Esophagus muscularis mucosa (tissue), 4 donors: ENCODE measurements at regions not wholly inside any gene's neighbourhood (a gene's known extent, or its start where the extent isn't known, plus 50 kb on each side); places are given as distances from the start of the nearest gene placed in this dataset.

Experiments
- DNase-seq: peaks from one replicate; pipeline ENCODE4 v3.0.0-alpha.2; 2017; ENCODE audit errors: extremely low spot score
- H3K27ac ChIP-seq, 4 donors: fragments of 200-600 bp; sonication (generic); replicated peaks in 1 of 4; 1 replicate in 3 of 4; 2 replicates in 1 of 4; pipeline ENCODE4 v1.5.1; 2016 to 2019; ENCODE audit warnings: mild to moderate bottlenecking in 1 of 4
- H3K27me3 ChIP-seq, 4 donors: fragments of 200-600 bp; sonication (generic); one replicate each; pipeline versions ENCODE4 v1.5.1 to v1.6.0; 2016 to 2019
- H3K36me3 ChIP-seq, 4 donors: fragments of 200-600 bp; sonication (generic); one replicate each; pipeline ENCODE4 v1.5.1; 2016 to 2019
- H3K4me1 ChIP-seq, 4 donors: fragments of 200-600 bp; sonication (generic); one replicate each; pipeline ENCODE4 v1.5.1; 2016 to 2019
- H3K4me3 ChIP-seq, 4 donors: fragments of 200-600 bp; sonication (generic); 1 replicate in 2 of 4; 2 replicates in 2 of 4; pipeline ENCODE4 v1.5.1; 2016 to 2019; ENCODE audit warnings: mild to moderate bottlenecking in 4 of 4, moderate library complexity in 1 of 4
- H3K9me3 ChIP-seq, 4 donors: fragments of 200-600 bp; sonication (generic); 1 replicate in 3 of 4; 2 replicates in 1 of 4; pipeline ENCODE4 v1.5.1; 2016 to 2019
- EP300 ChIP-seq: sonication (generic); formaldehyde crosslinking; IDR thresholded peaks from one replicate; pipeline ENCODE4 v1.6.1; 2017; ENCODE audit warnings: antibody characterized with exemption
- POLR2A ChIP-seq: fragments of 450-650 bp; IDR thresholded peaks from one replicate; pipeline ENCODE4 v1.6.1; 2017; ENCODE audit warnings: antibody characterized with exemption, moderate library complexity, mild to moderate bottlenecking, low read depth
- POLR2AphosphoS5 ChIP-seq, 2 donors: sonication (generic); formaldehyde crosslinking; IDR thresholded peaks; one replicate each; pipeline ENCODE4 v1.6.1; 2017; ENCODE audit warnings: antibody characterized with exemption in 2 of 2
- WGBS: methylation state at CpG from one replicate; pipeline ENCODE4 v1.1.5; 2018; 5-methylcytosine and 5-hydroxymethylcytosine counted together
- intact Hi-C: fragments of 100-400 bp; cut with DNase I; formaldehyde crosslinking; loops from one replicate; pipeline ENCODE4 v1.15.1; 2023
- TF ChIP-seq, protein P1 (sequence below), 3 experiments: fragments of 200-600 bp in 2 of 3; fragments of 450-650 bp in 1 of 3; sonication (generic) in 2 of 3; IDR thresholded peaks; one replicate each; pipeline ENCODE4 v1.5.1; 2017 to 2019; ENCODE audit warnings: antibody characterized with exemption in 3 of 3, mild to moderate bottlenecking in 2 of 3, moderate library complexity in 1 of 3

DNA sequence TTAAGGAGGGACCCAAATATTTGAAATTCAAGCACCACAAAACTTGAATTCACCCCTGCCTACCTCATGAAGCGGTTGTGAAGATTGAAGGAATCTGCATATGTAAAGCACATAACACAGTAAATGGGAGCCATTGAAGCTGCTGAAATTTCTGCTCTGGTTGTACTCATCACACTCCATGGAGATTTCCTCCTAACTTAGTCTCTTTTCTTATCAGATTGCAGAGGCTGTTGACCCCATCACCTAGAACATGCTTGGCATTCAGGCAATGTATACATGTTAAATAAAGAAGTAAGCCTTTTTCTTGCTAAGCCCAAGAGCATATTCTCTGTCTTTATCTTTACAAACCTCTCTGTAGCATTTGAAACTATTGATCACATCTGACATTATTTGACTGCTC, 104.9 kb upstream of the TNIP3 start:
- H3K27me3 ChIP-seq: no peaks in the 10 kb centered on the region
- no peak overlapping the region for H3K4me3 ChIP-seq
- DNase-seq: no peak
- TF ChIP-seq POLR2A (no peak), EP300 (no peak), POLR2AphosphoS5 (IDR thresholded peaks at IDR 0.05) (no peak)
- TF ChIP-seq, protein P1, sequence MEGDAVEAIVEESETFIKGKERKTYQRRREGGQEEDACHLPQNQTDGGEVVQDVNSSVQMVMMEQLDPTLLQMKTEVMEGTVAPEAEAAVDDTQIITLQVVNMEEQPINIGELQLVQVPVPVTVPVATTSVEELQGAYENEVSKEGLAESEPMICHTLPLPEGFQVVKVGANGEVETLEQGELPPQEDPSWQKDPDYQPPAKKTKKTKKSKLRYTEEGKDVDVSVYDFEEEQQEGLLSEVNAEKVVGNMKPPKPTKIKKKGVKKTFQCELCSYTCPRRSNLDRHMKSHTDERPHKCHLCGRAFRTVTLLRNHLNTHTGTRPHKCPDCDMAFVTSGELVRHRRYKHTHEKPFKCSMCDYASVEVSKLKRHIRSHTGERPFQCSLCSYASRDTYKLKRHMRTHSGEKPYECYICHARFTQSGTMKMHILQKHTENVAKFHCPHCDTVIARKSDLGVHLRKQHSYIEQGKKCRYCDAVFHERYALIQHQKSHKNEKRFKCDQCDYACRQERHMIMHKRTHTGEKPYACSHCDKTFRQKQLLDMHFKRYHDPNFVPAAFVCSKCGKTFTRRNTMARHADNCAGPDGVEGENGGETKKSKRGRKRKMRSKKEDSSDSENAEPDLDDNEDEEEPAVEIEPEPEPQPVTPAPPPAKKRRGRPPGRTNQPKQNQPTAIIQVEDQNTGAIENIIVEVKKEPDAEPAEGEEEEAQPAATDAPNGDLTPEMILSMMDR (IDR thresholded peaks at IDR 0.05): no peak
- intact Hi-C loops: no loop called here
- no peaks in the 10 kb centered on the region for H3K36me3 ChIP-seq
- 79% methylated on average over 1 of the region's 1 CpG for whole genome bisulfite sequencing
- H3K9me3 ChIP-seq: no peaks in the 10 kb centered on the region
- H3K4me1 ChIP-seq: no peaks in the 10 kb centered on the region
- H3K27ac ChIP-seq: no peak overlapping the region

DNA sequence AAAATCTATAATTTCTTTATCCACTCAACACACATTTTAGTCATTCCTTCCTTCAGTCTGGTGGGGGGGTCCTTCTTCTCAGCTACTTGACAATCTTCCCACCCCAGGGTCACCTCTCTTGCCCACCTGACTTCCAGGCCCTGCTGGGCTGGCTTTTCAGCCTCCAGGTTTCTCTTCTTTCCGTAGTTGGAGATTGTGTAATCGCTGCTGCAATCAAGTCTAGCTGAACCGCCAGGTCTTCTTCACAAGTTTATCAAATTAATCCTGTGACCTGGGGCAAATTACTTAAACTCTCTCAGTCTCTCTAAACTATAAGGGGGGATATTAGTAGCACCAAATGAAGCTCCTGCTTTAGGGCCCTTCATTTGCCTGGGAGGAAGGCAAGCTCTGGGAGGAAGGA, 102.9 kb upstream of the TNIP3 start:
- H3K36me3 ChIP-seq: no peaks in the 10 kb centered on the region
- intact Hi-C loops: no loop called here
- no peaks in the 10 kb centered on the region for H3K4me1 ChIP-seq
- TF ChIP-seq, protein P1 (IDR thresholded peaks at IDR 0.05): no peak
- TF ChIP-seq EP300: no peak
- no peak for TF ChIP-seq POLR2AphosphoS5 (IDR thresholded peaks at IDR 0.05)
- TF ChIP-seq POLR2A: no peak
- no peaks in the 10 kb centered on the region for H3K9me3 ChIP-seq
- H3K27ac ChIP-seq: no peak overlapping the region
- H3K27me3 ChIP-seq: no peaks in the 10 kb centered on the region
- 58% methylated on average over 3 of the region's 3 CpGs for WGBS
- H3K4me3 ChIP-seq: no peak overlapping the region
- DNase-seq: no peak

DNA sequence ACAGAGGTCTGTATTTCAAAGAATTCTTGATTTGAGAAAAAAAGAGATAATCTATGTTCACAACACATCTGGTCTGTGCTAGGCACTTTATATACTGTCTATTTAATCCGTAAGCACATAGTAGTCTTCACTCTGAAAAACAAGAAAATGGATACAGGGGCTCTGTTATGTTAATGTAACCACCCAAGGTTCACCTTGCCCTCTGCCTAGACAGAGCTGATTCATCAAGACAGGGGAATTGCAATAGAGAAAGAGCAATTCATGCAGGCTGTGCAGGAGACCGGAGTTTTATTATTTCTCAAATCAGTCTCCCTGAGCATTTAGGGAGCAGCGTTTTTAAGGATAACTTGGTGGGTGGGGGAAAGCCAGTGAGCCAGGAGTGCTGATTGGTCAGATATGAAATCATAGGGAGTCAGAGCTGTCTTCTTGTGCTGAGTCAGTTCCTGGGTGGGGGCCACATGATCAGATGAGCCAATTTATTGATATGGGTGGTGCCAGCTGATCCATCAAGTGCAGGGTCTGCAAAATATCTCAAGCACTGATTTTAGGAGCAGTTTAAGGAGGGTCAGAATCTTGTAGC, 92.9 kb upstream of the TNIP3 start:
- no peak for DNase-seq
- intact Hi-C loops: no loop called here
- TF ChIP-seq POLR2AphosphoS5 (IDR thresholded peaks at IDR 0.05) (no peak), POLR2A (no peak), EP300 (no peak)
- TF ChIP-seq, protein P1 (IDR thresholded peaks at IDR 0.05): no peak
- Histone ChIP-seq H3K4me3 (no peak overlapping the region), H3K36me3 (no peaks in the 10 kb centered on the region), H3K4me1 (no peaks in the 10 kb centered on the region), H3K27ac (no peak overlapping the region), H3K27me3 (no peaks in the 10 kb centered on the region), H3K9me3 (no peaks in the 10 kb centered on the region)
- WGBS: 86% methylated on average over 3 of the region's 3 CpGs

DNA sequence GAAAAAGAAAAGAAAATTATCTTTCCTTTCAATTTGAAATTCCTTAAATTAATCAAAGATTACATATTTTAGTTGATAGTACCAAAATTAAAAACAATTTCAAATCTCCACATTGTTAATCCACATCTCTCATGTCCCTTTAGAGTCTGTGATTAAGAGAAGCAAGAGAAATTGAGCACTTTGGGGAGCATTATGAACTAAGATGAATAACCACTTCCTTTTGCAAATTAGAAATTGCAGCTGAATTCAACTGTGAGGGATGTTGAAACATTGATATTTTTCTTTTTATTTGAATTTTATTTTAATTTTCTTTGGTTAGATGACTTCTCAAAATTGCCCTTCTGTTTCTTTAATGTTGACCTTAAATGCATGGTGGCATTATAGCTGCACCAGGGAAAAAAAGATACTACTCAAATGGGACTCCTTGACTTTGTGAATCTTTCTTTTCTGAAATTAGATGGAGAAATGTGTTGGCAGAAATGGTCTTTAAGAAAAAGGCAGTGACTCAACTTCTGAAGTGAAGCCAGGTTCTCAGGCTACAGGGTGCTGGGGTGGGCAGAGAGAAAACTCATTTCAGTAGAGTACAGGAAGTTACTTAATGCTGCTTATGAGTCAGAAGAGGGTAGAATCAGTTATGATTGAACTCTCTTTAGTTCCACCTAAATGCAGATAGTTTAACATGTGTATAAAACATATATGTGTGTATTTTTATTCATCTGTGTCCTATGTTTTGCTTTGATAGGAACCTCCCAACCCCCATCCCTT, 92.0 kb upstream of the TNIP3 start:
- intact Hi-C loops: no loop called here
- no peaks in the 10 kb centered on the region for H3K4me1 ChIP-seq
- TF ChIP-seq, protein P1 (IDR thresholded peaks at IDR 0.05): no peak
- TF ChIP-seq POLR2A (no peak), EP300 (no peak), POLR2AphosphoS5 (IDR thresholded peaks at IDR 0.05) (no peak)
- no peak for DNase-seq
- H3K9me3 ChIP-seq: no peaks in the 10 kb centered on the region
- no peaks in the 10 kb centered on the region for H3K27me3 ChIP-seq
- no peak overlapping the region for H3K27ac ChIP-seq
- H3K4me3 ChIP-seq: no peak overlapping the region
- H3K36me3 ChIP-seq: no peaks in the 10 kb centered on the region
